ENCODE measurements at regions not wholly inside any gene's neighbourhood (a gene's known extent, or its start where the extent isn't known, plus 50 kb on each side); places are given as distances from the start of the nearest gene placed in this dataset.

- Histone ChIP-seq H3K27me3 (ENCODE audit: insufficient read depth) (no peaks in the 10 kb centered on the region), H2AFZ (no peak overlapping the region), H3F3A (replicated peaks; ENCODE audit: low read depth) (no peaks in the 10 kb centered on the region), H3K4me2 (no peak overlapping the region), H3K27ac (ENCODE audit: low read depth) (no peak overlapping the region), H3K4me3 (no peak overlapping the region), H3K79me2 (replicated peaks; ENCODE audit: insufficient read depth) (no peaks in the 10 kb centered on the region), H3K4me1 (ENCODE audit: insufficient read depth) (no peaks in the 10 kb centered on the region; the same call in 1 of the 2 replicates), H3K9me2 (ENCODE audit: insufficient read depth) (no peaks in the 10 kb centered on the region), H3K36me3 (ENCODE audit: insufficient read depth) (no peaks in the 10 kb centered on the region), H4K20me1 (replicated peaks; ENCODE audit: insufficient read depth) (no peaks in the 10 kb centered on the region)
- H3K36me3 Mint-ChIP-seq (ENCODE audit: low read depth) = no peaks in the 10 kb centered on the region
- DNase-seq (ENCODE audit: low spot score) = no peak
- H3K27ac Mint-ChIP-seq = no peak overlapping the region
- H3K9me3 Mint-ChIP-seq = no peaks in the 10 kb centered on the region
- ATAC-seq = no peak
- no peaks in the 10 kb centered on the region for H3K27me3 Mint-ChIP-seq (ENCODE audit: insufficient read depth, low read depth, poor library complexity)
- no peak overlapping the region for H3K4me3 Mint-ChIP-seq
- TF ChIP-seq ETS1 (IDR thresholded peaks at IDR 0.05) (no peak), NANOG (IDR thresholded peaks at IDR 0.05; ENCODE audit: borderline replicate concordance) (no peak), CREB1 (CRISPR knock-in tag; IDR thresholded peaks at IDR 0.05; ENCODE audit: low read depth) (no peak), STAT1 (IDR thresholded peaks at IDR 0.05; ENCODE audit: unreplicated experiment) (no peak), EZH2 (IDR thresholded peaks at IDR 0.05; ENCODE audit: low read depth, unreplicated experiment) (no peak), ZNF462 (CRISPR knock-in tag; IDR thresholded peaks at IDR 0.05) (no peak), CTCF (conservative IDR thresholded peaks at IDR 0.05; ENCODE audit: low read depth in 2 of 2) (no peak), REST (IDR thresholded peaks at IDR 0.05; ENCODE audit: unreplicated experiment) (no peak), ZNF331 (CRISPR knock-in tag; IDR thresholded peaks at IDR 0.05; ENCODE audit: low read depth) (no peak), ZNF114 (CRISPR knock-in tag; IDR thresholded peaks at IDR 0.05) (no peak), POLR2AphosphoS5 (IDR thresholded peaks at IDR 0.05; ENCODE audit: low read depth) (no peak), JUNB (IDR thresholded peaks at IDR 0.05; ENCODE audit: unreplicated experiment) (no peak)
- peaks cover 11% of the 10 kb centered on the region for H3K4me1 Mint-ChIP-seq
Measured at GRCh38 chr13:85717921-85718320, 81.3 kb downstream of the SLITRK6 start.
